ENCODE measurements at regions not wholly inside any gene's neighbourhood (a gene's known extent, or its start where the extent isn't known, plus 50 kb on each side); places are given as distances from the start of the nearest gene placed in this dataset.
"Not testable (repeated sequence)": the region's sequence is repeated elsewhere in the genome, so short reads cannot be mapped to it uniquely, and the experiment has no call there.

- DNase-seq (ENCODE audit: low read depth) = not testable (repeated sequence)
Measured at GRCh38 chr6:16039892-16040627, 88.8 kb upstream of the MYLIP start.

GRCh38 chr6:16038938-16039337 lies 89.9 kb upstream of the MYLIP start:
- no peak for DNase-seq (ENCODE audit: low read depth)

- no peak for DNase-seq (ENCODE audit: low read depth)
Measured at GRCh38 chr6:16035488-16036080, 93.3 kb upstream of the MYLIP start.

- no peak for DNase-seq (ENCODE audit: low read depth)
Measured at GRCh38 chr6:16033214-16033613, 95.7 kb upstream of the MYLIP start.

- no peak for DNase-seq (ENCODE audit: low read depth)
Measured at GRCh38 chr6:16031278-16031981, 97.5 kb upstream of the MYLIP start.

- DNase-seq (ENCODE audit: low read depth) = no peak
Measured at GRCh38 chr6:16028966-16029365, 99.9 kb upstream of the MYLIP start.

- no peak for DNase-seq (ENCODE audit: low read depth)
Measured at GRCh38 chr6:16020259-16020658, 108.6 kb upstream of the MYLIP start.

- DNase-seq (ENCODE audit: low read depth) = no peak
Measured at GRCh38 chr6:16019462-16019861, 109.4 kb upstream of the MYLIP start.

GRCh38 chr6:16018626-16019025 lies 110.3 kb upstream of the MYLIP start:
- no peak for DNase-seq (ENCODE audit: low read depth)

- not testable (repeated sequence) for DNase-seq (ENCODE audit: low read depth)
Measured at GRCh38 chr6:16014325-16014724, 114.6 kb upstream of the MYLIP start.

- DNase-seq (ENCODE audit: low read depth) = no peak
Measured at GRCh38 chr6:16007146-16007545, 121.7 kb upstream of the MYLIP start.

GRCh38 chr6:16006681-16007080 lies 122.2 kb upstream of the MYLIP start:
- DNase-seq (ENCODE audit: low read depth) = peak; percentile 80

- no peak for DNase-seq (ENCODE audit: low read depth)
Measured at GRCh38 chr6:16004934-16005679, 123.8 kb upstream of the MYLIP start.

GRCh38 chr6:16003197-16003491 lies 125.7 kb upstream of the MYLIP start:
- DNase-seq (ENCODE audit: low read depth) = no peak

GRCh38 chr6:16002332-16003196 lies 126.3 kb upstream of the MYLIP start:
- DNase-seq (ENCODE audit: low read depth) = no peak

GRCh38 chr6:16001158-16001557 lies 127.7 kb upstream of the MYLIP start:
- no peak for DNase-seq (ENCODE audit: low read depth)

- DNase-seq (ENCODE audit: low read depth) = no peak
Measured at GRCh38 chr6:15999201-15999600, 129.7 kb upstream of the MYLIP start.

- DNase-seq (ENCODE audit: low read depth) = no peak
Measured at GRCh38 chr6:15997586-15998388, 131.1 kb upstream of the MYLIP start.

- DNase-seq (ENCODE audit: low read depth) = peak; percentile 14
Measured at GRCh38 chr6:15996030-15996429, 132.9 kb upstream of the MYLIP start.

GRCh38 chr6:15995493-15995892 lies 133.4 kb upstream of the MYLIP start:
- no peak for DNase-seq (ENCODE audit: low read depth)
